Stimulated activated CD4-positive, alpha-beta T cell treated with anti-CD3 and anti-CD28 coated beads, Interleukin-12 subunit alpha, Interleukin-12 subunit beta, amount 100 ng/mL, for 24 hours (primary cell): ENCODE measurements at regions not wholly inside any gene's neighbourhood (a gene's known extent, or its start where the extent isn't known, plus 50 kb on each side); places are given as distances from the start of the nearest gene placed in this dataset.
"Not testable (repeated sequence)": the region's sequence is repeated elsewhere in the genome, so short reads cannot be mapped to it uniquely, and the experiment has no call there.

Source experiments
- DNase-seq, 2 experiments: peaks; one replicate each; pipeline ENCODE4 v3.0.0-alpha.2; 2020; ENCODE audit warnings: low read depth in 2 of 2

DNA sequence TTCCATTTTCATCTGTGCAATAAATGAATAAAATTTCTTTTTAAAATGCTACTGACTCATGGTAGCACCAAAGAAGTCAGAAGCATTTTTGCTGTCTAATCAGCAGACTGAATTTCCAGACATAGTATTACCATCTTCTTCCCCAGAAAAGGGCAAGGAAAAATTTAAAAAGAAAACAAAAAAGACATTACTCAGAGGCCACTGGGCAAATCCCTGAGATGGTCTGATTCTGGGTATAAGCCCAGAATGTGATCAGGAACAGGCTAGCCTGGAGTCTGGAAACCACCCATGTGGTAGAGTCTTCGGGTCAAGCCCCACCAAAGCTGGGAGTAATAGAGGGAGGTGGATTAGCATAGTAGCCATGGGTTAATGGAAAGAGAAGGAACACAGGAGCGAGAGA lies 342.8 kb downstream of the FBXW7 start:
- DNase-seq: no peak

DNA sequence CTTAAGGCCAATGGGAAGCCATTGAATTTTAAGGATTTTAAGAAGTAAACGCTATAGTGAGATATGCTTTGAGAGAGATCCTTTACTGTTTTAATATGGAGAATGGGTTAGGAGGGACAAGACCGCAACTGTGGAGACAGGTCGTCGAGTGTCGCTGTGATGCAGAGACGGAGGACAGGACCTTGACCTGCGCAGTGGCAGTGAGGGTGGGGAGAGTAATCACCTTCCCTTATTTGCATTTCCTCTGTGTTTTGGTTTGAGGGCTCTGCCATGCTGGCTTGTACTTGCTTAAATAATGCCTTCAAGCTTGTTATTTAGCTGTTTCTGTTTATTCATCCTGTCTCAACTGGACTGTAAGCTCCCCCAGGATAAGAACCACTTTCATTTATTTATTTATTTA lies 345.0 kb downstream of the FBXW7 start:
- no peak for DNase-seq

DNA sequence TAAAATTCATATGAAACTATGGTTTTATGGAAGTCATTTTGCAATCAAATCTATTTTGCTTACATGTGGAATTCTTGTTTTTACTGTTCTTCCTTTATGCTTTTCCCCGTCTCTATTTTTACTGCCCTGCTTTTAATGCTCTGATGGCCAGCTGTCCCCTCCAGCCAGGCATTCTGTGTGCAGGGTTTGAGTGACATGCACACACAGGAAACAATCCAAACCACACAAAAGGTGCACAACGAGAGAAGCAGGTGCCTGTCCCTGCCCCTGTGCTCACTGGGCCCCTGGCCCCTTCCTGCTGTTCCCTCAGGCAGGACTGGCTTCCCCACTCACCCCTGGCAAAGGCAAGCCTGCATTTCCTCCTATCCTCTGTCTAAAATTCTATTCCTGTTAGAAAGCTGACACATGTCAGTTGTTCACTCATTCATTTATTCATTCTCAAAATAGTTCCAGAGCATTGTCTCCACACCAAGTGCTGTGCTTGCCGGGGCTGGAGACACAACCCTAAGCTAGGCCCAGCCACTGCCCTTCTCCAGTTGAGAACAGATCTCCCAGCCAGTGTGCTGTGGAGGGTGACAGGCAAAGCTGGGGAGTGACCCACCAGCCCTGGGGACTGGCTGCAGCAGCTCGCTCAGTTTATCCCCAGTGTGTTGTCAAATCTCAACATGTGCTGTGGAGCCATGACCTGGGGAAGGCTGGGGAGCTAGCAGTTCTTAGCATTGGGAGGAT lies 346.3 kb downstream of the FBXW7 start:
- no peak for DNase-seq

DNA sequence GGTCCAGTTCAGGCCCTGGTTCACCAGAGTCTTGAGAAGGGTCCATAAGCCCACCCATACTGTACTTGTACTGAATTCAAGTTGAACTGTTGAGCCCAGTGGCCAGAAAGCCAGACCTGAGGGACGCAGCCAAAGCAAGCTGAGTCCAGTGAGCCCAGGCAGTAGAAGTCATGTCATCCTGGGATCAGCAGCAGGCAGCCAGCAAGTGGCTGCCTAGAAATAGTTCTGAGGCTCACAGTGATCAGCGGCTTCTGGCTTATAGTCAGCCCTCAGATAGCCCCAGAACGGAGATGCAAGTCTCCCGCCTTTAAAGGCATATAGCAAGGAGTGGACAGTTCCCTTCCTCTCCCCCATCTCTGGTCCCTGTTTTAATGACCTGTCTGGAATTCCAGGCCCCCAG lies 347.1 kb downstream of the FBXW7 start:
- no peak for DNase-seq

DNA sequence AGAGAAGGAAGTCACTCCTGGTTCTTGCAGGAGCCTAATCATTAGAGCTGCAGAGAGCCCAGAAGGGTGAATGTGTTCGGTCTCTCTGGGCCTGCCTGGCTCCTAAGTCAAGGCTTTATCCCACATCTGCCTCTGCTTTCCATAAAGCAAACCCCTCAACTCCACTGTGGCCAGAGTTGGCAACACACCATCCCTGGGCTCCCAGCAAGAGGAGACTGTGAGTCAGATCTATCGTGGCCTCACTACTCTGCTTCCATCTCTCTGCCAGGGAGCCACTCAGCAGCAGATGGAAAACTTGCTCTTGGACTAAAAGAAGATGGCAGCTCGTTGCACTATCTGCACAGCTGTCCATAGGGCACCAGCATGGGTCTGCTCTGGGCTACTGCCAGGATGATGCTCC lies 348.2 kb downstream of the FBXW7 start:
- no peak for DNase-seq

DNA sequence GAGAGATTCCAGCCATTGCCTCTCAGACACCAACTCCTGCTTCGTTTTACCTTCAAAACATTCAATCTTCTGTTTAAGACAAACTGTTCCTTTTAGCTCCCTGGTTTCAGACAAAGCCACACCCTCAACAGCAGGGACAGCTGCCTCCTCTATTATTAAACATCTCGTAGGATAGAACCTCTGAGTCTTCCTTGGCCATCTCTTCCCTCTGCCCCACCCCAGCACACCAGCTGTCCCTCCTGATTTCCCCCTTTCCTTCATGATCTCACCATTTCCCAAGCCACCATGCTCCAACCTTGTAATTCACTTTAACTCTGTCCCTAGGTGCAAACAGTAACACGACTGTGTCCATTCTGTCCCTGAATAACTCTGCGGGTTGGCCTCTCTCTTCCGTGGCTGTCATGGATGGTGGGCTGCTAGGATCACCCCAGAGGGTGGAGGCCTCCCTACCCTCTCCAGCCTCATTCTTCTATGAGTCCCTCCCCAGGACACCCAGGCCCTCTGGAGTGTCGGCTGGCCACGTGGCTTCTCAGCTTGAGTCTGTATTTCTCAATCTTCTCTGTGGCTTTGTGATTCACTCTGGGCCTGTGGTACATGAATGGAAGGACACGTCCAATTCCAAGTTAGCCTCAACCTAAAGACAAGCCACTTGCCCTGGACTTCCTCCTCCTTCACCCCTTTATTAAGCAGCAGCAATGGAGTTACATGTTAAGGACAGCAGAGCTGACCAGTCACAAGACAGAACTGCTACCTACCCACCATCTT lies 349.9 kb downstream of the FBXW7 start:
- no peak for DNase-seq

DNA sequence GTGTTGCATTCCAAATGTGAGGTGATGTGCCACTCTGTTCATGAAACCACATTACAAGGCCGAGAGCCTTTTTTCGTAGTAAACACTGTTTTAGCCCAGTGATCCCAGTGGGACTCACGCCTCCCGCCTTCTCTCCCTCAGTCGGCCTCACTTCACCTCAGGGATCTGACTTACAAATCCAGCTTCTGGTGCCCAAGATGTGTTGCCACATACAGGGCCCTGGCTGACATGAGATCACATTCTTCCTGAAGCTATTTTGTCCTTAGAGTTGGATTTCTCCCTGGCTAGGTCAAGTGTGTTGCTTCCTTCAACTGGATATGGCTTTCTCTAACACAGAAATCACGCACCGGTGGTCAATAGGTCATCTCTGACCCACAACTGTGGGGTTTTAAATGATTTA lies 354.7 kb downstream of the FBXW7 start:
- DNase-seq: no peak

DNA sequence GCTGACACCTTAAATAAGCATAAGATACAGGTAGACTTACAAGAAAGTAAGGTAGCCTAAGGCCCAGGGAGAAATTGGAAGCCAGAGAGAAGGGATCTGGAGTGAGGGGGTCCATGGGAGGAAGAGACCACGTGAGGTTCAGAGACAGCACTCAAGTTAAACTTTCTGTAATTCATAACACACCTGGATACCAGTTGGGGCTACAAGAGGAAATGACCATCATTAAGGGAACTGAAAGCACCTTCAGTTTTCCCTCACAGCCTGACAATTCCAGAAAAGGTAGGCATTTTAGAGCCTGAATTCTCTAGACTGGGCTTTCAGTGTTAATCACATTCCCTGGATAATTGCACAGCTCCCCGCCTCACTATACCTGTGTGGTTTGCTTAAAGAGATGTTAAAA lies 355.5 kb downstream of the FBXW7 start:
- no peak for DNase-seq

DNA sequence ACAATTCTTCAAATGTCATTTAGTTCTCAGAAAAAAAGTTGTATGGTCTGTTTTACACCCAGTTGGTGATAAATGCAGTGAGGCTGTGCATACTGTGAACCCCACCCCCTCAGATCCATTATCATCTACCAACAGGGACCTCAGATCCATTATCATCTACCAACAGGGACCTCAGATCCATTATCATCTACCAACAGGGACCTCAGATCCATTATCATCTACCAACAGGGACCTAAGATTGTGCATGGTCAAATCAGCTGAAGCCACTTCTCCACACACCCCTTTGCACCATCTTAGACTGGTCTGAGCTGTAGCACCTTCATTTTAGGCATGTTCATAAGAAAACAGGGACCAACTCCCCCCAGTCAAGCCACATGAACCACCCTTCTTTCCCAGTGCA lies 358.4 kb downstream of the FBXW7 start:
- not testable (repeated sequence) for DNase-seq

DNA sequence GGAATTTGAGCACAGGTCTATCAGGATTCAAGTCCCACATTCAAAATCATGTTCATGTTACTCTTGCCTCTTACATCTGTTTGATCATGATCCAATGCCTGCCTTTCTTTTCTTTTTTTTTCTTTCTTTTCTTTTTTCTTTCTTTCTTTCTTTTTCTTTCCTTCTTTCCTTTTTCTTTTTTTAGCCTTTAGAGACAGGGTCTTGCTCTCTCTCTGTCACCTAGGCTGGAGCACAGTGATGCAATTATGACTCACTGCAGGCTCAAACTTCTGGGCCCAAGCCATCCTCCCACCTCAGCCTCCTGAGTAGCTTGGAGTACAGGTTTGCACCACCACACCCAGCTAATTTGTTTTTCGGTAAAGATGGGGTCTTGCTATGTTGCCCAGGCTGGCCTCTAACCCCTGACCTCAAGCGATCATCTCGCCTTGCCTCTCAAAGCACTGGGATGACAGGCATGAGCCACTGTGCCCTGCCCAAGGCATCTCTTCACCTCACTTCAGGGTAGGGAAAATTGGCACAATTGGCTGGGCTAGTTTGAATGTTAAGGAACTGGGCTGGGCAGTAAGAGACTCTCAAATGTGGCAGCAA lies 359.2 kb downstream of the FBXW7 start:
- DNase-seq: no peak

DNA sequence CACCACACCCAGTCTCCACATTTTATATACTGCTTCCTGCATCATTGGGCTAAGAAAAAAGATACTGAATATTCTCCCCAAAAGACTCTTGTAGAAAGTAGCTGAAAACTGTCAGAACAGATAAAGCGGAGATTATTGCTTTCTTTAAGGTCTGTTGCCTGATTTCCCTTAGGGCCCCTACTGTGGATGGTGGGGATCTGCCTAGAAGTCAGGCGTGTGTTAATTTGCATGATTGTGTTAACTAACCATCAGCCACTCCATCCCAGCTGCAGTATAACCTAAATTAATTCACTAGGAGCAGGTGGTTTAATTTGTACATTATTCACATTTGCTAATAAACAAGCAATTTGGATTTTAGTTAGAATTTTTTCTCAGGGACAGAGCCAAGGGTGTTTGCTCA lies 360.3 kb downstream of the FBXW7 start:
- DNase-seq: no peak

DNA sequence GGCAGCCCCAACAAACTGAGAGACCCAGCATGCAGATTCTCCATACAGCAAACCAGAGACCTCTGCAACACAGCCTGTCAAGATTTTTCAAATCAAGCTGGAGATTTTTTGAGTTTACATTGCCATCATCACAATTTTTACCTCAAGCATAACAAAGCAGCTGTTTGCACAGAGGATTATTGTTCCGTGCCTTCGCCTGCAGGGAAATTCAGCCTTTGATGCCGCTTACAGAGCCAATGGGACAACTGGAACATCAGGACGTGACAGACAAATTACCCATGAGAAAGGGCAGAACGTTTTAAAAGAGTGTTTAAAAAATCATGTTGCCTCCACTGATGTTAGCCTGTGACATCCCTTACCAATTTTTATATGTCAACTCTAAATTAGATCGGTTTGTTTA lies 363.7 kb downstream of the FBXW7 start:
- no peak for DNase-seq

DNA sequence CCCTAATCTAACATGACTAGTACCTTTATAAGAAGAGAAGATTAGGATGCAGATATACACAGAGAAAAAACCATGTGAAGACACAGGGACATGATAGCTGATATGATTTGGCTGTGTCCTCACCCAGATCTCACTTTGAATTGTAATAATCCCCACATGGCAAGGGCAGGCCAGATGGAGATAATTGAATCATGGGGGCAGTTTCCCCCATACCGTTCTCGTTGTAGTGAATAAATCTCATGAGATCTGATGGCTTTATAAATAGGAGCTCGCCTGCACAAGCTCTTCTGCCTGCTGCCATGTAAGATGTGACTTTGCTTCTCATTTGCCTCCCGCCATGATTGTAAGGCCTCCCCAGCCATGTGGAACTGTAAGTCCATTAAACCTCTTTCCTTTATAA lies 364.3 kb downstream of the FBXW7 start:
- DNase-seq: no peak

DNA sequence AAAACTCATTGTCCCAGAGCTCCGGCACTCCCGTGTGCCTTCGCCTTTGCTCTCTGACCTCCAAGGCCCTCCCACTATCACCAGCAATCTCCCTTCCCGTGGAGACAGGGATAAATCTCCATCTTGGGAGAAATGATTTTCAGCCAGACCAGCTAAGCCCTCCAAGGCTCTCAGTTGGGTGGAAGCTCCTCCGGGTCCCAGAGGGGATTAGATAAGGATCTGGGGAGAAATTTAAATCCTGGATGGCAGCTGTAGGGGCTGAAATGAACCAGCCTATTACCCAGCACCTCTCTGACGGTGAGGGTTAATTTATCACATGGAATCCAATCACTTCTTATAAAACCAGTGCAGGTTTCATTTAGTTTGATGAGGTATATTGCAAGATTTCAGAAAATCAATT lies 366.2 kb downstream of the FBXW7 start:
- DNase-seq: no peak

DNA sequence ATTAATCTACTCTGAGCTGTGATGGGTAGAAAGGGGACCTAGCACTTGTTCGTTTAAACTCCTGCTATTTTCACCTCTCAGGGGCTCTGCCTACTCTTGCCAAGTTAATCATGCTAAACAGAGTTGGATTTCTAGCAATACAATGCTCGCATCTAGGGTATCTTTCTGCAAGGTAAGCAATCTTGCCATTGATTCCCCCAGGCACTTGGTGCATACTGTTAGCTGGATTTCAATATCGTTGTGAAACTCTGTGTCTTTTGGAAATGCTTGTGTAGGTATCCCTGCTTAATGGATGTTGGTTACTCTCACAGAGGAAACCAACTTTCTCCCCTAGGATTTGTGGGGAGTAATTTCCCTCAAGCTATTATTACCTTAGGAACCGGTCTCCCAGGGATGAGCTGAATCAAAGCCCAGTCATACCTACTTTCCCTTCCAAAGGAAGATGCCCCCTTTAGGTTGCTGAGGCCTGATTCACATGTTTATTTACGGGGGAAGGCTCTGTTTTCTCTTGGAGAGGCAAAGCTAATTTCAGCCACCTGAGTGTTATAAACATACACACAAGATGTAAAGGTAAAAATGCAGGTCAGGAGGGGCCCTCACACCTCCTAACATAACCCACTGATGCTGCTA lies 366.8 kb downstream of the FBXW7 start:
- no peak for DNase-seq

DNA sequence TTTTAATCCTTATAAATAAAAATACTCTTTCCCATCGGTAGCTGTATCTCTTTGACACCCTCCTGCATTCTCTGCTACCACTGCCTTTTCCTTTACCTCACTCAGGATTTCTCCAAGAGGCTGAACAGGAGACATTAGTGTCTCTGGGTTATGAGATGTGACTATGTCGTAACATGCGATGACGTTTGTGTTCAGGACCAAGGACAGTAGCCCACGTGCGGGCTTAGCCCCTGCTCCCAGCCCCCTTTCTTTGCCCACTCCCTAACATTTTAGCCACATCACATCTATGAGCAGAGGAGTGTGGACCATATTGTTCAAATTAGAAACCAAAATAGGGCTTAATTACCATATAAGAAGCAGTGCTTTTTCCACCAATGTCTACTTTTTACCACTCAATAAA lies 369.3 kb downstream of the FBXW7 start:
- no peak for DNase-seq

DNA sequence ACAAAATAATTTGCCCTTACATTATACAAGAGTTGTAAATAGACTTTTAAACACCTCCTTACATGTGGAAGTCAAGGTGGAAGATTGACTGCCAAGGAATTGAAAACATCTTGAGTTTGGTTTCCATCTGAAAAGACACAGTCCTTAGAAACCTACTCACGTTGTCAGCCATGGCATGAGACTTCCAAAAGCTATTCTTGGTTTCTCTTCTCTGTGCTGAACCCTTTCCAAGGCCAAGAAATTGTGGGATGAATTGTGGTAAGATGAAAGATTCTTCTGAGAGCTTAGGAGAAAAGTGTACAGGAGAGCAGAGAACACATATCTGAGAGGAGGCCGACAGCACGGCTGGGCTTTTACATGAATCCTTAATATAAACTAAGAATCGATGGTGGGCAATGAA lies 370.0 kb downstream of the FBXW7 start:
- no peak for DNase-seq

DNA sequence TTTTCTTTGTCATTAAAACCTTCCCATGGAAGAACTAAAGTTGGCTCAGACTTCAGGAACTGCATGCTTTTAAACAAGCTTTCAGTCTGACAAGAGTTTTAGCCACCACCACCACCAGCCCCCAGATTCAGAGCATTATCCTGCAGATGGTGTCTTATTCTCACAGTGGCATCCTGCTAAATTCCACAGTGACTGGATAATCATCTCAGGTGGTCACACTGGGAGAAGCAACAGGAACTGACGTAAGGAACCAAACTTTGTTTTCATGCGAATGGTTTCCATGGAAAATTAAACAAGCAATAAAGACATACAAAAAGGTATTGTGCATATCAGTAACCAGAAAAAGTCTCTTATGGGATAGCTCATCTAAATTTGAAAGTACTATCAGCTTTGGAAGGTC lies 370.7 kb downstream of the FBXW7 start:
- no peak for DNase-seq

DNA sequence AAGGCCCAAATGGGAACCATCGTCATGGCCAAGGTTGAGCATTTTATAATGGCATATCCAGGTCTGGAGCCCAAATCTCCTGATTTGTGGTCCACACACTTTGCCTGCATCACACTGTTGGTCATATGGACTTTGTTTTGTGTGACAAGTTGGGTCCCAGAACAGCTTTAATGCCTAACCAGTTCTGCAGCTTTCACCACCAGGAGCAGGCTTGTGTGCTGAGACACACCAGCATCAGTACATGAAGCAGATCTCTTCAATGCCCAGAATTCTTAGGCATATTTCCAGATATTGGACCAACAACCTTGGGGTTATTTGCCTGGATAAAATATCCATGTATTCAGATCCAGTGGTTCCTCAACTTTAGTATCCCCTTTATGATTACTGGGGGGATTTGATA lies 371.3 kb downstream of the FBXW7 start:
- no peak for DNase-seq

DNA sequence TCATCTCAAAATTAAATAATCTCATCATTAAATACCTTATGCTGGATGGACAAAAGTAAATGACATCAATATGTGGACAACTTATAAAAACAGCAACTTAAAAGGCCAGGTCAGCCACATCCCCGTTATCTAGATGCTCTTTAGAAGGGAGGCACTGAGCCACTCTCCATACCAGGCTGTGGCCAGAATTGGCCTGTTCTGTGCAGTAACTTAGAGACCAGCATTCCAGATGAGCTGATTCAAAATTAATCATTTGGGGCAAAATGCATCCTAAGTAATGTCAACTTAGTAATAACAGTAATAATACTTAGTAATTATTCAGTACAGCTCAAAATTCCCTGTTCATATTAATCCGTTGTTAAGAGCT lies 373.6 kb downstream of the FBXW7 start:
- no peak for DNase-seq

DNA sequence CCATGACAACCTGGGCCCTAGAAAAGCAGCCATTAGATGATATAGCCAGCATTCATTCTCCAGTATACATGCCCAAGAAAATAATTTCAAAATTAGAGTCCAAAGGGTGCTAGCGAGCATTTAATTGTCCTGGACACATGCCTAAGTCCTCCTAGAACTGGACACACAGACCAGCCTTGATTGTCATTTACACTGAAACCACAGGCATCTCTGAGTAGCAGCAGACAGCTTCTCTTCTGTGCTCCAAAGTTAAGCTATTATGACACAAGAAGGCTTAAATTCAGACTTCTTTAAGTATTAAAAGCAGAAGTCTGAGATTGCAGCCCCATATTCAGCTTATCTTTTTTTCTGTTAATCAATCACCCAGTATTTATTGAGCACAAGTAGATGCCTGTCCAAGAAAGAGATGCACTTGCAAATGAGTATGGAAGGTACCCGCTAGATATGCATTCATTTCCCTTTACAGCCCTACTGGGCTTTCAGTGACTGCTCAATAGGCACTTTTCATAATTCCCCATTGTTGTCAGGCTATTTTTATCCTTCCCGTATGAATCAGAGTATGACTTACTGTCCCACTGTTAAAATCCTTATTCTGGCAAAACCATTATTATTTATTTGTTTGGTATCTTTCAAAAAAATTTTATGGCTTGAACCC lies 374.1 kb downstream of the FBXW7 start:
- no peak for DNase-seq

DNA sequence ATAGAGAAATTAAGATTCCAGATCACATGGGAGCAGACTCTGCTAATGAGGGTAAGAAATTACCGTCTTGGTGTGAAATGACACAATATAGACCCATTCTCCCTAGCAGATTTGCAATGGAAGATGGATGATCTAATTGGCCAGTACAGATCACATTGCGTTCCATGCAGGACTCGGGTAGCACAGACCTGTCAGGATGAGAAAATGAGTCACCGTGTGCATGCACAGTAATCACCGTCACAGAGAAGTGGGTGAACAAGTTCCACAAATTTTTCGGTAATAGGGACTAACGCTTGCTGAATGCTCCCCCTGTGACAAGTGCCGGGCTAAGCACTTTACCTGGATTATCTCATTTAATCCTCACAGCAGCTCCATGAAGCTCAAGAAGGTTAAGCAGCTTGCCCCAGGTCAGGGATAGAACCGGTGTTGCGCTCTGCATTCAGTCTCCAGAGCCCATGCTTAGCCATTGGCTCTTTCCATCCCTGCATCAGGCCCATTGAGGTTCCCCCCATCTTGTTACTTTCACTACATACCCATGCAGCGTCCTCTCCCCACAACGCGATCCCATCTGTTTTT lies 375.6 kb downstream of the FBXW7 start:
- no peak for DNase-seq
